ENCODE measurements at regions not wholly inside any gene's neighbourhood (a gene's known extent, or its start where the extent isn't known, plus 50 kb on each side); places are given as distances from the start of the nearest gene placed in this dataset.

DNA sequence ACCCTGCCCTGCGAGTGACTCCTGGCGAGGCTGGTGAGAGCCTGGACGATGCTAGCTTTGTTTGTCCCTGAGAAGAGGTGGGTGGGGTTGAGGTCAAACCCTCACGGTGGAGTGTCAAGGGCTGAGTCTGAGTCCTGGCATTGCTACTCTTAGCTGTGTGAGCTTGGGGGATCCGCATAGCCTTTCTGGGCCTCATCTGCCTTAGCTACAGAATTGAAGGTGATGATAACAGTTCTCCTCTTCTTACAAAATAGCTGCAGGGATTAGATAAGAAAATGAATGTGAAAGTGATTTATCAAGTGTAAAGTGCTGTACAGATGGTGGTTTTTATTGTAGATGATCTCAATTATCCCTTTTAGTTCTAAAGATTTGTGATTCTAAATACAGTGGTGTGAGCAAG is 144.6 kb downstream of the LPIN1 start:
- ChIA-PET CTCF (interaction anchor here (0.6 to 1.0 kb wide), 2 partner anchors 406 to 740 kb away, joined by 3 read pairs; no protein-coding TSS in a partner anchor), POLR2A (interaction anchor here (0.6 kb wide), 1 partner anchor 19 kb away, joined by 3 read pairs; no protein-coding TSS in a partner anchor)
- 14% methylated on average over 5 of the region's 5 CpGs for WGBS (ENCODE audit: missing lambda C conversion rate)
- Histone ChIP-seq H3K4me1 (no peaks in the 10 kb centered on the region), H3K27ac (no peak overlapping the region), H3K9me3 (0 out of 3 replicates have a peak, but pooled peaks cover 7% of the 10 kb centered on the region), H3K4me2 (no peak overlapping the region), H3K4me3 (no peak overlapping the region)
- DNase-seq (ENCODE audit: low read depth in 1 of 2, low spot score in 1 of 2) (no peak), FAIRE-seq (no peak), ATAC-seq (no peak)
- no peak for TF ChIP-seq HOXA7 (CRISPR knock-in tag; IDR thresholded peaks at IDR 0.05)
- TF ChIP-seq RFX5 (IDR thresholded peaks at IDR 0.05): no peak
- TF ChIP-seq GATA3 (IDR thresholded peaks at IDR 0.05; ENCODE audit: borderline replicate concordance): no peak
- TF ChIP-seq, protein P1, sequence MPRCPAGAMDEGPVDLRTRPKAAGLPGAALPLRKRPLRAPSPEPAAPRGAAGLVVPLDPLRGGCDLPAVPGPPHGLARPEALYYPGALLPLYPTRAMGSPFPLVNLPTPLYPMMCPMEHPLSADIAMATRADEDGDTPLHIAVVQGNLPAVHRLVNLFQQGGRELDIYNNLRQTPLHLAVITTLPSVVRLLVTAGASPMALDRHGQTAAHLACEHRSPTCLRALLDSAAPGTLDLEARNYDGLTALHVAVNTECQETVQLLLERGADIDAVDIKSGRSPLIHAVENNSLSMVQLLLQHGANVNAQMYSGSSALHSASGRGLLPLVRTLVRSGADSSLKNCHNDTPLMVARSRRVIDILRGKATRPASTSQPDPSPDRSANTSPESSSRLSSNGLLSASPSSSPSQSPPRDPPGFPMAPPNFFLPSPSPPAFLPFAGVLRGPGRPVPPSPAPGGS (IDR thresholded peaks at IDR 0.05): no peak
- no peak for TF ChIP-seq HES2 (IDR thresholded peaks at IDR 0.05)
- TF ChIP-seq RNF2 (IDR thresholded peaks at IDR 0.05; ENCODE audit: borderline replicate concordance, low read depth): no peak
- TF ChIP-seq TP53 (CRISPR knock-in tag; IDR thresholded peaks at IDR 0.05): no peak
- no peak for TF ChIP-seq ESRRA (IDR thresholded peaks at IDR 0.05; ENCODE audit: borderline replicate concordance, low read length)
- no peak for TF ChIP-seq PHF8 (IDR thresholded peaks at IDR 0.05; ENCODE audit: borderline replicate concordance, low read depth)
- TF ChIP-seq JUNB (IDR thresholded peaks at IDR 0.05): no peak
- TF ChIP-seq USF2 (IDR thresholded peaks at IDR 0.05): no peak
- no peak for TF ChIP-seq CHD4 (IDR thresholded peaks at IDR 0.05; ENCODE audit: borderline replicate concordance)
- TF ChIP-seq JUN (IDR thresholded peaks at IDR 0.05): no peak
- TF ChIP-seq CBX8 (IDR thresholded peaks at IDR 0.05): no peak
- TF ChIP-seq KDM1A (IDR thresholded peaks at IDR 0.05; ENCODE audit: low read depth): no peak
- no peak for TF ChIP-seq POLR2A (IDR thresholded peaks at IDR 0.05; ENCODE audit: low read length)
- TF ChIP-seq RAD21 (conservative IDR thresholded peaks at IDR 0.05 in 1 of 2, IDR thresholded peaks at IDR 0.05 in 1 of 2): no peak
- TF ChIP-seq BHLHE40 (IDR thresholded peaks at IDR 0.05; ENCODE audit: low read depth, low read length): no peak
- TF ChIP-seq FOXS1 (CRISPR knock-in tag; IDR thresholded peaks at IDR 0.05): no peak
- no peak for TF ChIP-seq HEYL (CRISPR knock-in tag; IDR thresholded peaks at IDR 0.05)

DNA sequence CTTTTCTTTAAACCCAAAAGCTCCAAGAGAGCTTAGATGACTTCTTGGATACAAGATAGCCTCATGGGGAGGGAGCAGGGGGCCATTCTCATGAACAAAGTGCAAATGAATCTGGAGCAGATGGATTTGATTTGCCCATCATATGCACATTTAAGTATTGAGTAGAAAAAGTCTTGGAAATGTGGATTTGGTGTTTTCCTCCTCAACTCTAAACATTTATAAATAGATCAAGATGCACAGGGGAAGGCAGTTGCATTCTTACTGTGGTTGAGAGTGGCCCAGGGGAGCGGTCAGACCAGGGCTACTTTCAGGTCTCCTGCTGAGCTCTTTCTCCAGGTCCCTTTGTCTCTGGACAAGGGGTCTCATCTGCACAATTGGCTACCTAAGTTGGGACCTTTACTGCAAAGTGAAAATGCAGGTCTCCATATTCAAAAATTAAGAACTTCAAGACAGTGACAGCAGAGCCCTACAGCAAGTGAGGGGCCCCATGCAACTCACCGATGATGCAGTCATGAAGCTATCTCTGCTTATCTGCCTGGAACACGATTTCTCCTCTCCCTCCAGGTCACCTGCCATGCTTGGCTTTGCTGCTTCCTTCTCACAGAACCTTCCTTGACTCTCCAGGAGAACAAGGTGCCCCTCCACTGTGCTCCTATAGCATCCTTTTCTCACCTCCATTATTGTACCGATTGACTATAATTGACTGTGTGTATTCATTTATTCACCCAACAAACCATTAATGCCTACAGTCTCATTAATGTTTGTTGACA is 145.4 kb downstream of the LPIN1 start:
- 28% methylated on average over 4 of the region's 4 CpGs for WGBS (ENCODE audit: missing lambda C conversion rate)
- ATAC-seq (no peak), DNase-seq (ENCODE audit: low read depth in 1 of 2, low spot score in 1 of 2) (no peak), FAIRE-seq (no peak)
- ChIA-PET CTCF (no interaction called here), POLR2A (interaction anchor here (0.6 kb wide), 1 partner anchor 20 kb away, joined by 3 read pairs; no protein-coding TSS in a partner anchor)
- H3K9me3 ChIP-seq: 0 out of 3 replicates have a peak, but pooled peaks cover 7% of the 10 kb centered on the region
- H3K4me2 ChIP-seq: no peak overlapping the region
- TF ChIP-seq TP53 (CRISPR knock-in tag; IDR thresholded peaks at IDR 0.05) (no peak), NR3C1 (IDR thresholded peaks at IDR 0.05) (no peak), MAFK (IDR thresholded peaks at IDR 0.05; ENCODE audit: partially characterized antibody) (no peak), EHMT2 (IDR thresholded peaks at IDR 0.05; ENCODE audit: low read depth) (no peak), ESRRA (IDR thresholded peaks at IDR 0.05; ENCODE audit: borderline replicate concordance, low read length) (no peak), CBX8 (IDR thresholded peaks at IDR 0.05) (no peak), CBX2 (IDR thresholded peaks at IDR 0.05; ENCODE audit: borderline replicate concordance, low read depth) (no peak), MYC (IDR thresholded peaks at IDR 0.05; ENCODE audit: borderline replicate concordance, low read length) (no peak), HOXB13 (CRISPR knock-in tag; IDR thresholded peaks at IDR 0.05; ENCODE audit: low read depth) (no peak), JUN (IDR thresholded peaks at IDR 0.05) (no peak), TFCP2L1 (CRISPR knock-in tag; IDR thresholded peaks at IDR 0.05) (no peak), FOXS1 (CRISPR knock-in tag; IDR thresholded peaks at IDR 0.05) (no peak), BHLHE40 (IDR thresholded peaks at IDR 0.05; ENCODE audit: low read depth, low read length) (no peak), HOXA7 (CRISPR knock-in tag; IDR thresholded peaks at IDR 0.05) (no peak)
- TF ChIP-seq, protein P2, sequence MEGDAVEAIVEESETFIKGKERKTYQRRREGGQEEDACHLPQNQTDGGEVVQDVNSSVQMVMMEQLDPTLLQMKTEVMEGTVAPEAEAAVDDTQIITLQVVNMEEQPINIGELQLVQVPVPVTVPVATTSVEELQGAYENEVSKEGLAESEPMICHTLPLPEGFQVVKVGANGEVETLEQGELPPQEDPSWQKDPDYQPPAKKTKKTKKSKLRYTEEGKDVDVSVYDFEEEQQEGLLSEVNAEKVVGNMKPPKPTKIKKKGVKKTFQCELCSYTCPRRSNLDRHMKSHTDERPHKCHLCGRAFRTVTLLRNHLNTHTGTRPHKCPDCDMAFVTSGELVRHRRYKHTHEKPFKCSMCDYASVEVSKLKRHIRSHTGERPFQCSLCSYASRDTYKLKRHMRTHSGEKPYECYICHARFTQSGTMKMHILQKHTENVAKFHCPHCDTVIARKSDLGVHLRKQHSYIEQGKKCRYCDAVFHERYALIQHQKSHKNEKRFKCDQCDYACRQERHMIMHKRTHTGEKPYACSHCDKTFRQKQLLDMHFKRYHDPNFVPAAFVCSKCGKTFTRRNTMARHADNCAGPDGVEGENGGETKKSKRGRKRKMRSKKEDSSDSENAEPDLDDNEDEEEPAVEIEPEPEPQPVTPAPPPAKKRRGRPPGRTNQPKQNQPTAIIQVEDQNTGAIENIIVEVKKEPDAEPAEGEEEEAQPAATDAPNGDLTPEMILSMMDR (IDR thresholded peaks at IDR 0.05): no peak
- H3K4me3 ChIP-seq: no peak overlapping the region
- H3K27ac ChIP-seq: no peak overlapping the region
- H3K4me1 ChIP-seq: no peaks in the 10 kb centered on the region

Data from A549 (cell line).